ENCODE measurements at regions not wholly inside any gene's neighbourhood (a gene's known extent, or its start where the extent isn't known, plus 50 kb on each side); places are given as distances from the start of the nearest gene placed in this dataset.
"Not testable (repeated sequence)": the region's sequence is repeated elsewhere in the genome, so short reads cannot be mapped to it uniquely, and the experiment has no call there.

DNA sequence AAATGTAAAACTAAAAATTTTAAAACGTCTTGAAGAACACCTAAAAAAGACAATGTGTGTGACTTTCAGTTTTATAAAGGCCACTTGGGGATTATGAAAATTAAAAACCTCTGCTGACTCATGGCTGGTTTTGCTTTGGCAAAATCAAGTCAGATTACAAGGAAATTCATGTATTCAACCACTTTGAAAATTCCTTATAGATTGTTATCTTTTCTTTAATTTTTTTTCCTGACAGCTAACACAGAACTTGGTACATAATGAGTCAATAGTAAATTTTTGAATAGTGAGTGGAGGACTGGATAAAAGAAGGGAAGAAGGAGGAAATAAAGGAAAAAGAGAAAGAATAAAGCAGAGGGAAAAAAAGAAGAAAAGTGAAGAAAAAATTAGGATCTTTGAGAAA lies 1774.7 kb upstream of the ACO1 start:
- no peak for FAIRE-seq
- DNase-seq (ENCODE audit: insufficient read length, low spot score) = no peak

DNA sequence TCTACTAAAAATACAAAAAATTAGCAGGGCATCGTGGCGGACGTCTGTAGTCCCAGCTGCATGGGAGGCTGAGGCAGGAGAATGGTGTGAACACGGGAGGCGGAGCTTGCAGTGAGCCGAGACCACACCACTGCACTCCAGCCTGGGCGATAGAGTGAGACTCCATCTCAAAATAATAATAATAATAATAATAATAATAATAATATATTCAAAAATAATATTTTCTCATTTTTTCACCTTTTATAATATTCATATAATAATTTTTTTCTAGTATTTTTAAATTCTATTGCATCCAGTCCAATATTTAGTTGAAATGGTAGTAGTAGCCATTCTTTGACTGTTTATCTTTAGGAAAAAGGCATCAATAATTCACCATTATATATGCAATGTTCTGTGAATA lies 1767.7 kb upstream of the ACO1 start:
- DNase-seq (ENCODE audit: insufficient read length, low spot score); FAIRE-seq: not testable (repeated sequence)

DNA sequence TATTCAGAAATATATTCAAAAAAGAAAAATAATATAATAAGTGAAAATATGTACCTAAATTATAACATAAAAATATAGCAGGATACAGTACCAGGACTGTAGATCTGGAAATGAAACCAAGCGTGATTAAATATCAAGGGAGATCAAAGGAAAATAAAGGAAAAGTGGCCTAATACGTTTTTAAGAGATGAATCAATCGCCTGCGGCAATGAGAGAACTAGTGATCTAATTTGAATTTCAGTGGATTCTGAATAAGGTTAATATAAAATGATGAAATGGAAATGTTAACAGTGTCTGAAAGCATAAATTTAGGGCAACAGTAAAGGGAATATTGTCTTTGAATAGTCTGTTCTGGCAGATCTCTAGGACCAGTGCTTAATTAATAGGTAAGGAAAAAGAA lies 1761.9 kb upstream of the ACO1 start:
- no peak for DNase-seq (ENCODE audit: insufficient read length, low spot score)
- no peak for FAIRE-seq

DNA sequence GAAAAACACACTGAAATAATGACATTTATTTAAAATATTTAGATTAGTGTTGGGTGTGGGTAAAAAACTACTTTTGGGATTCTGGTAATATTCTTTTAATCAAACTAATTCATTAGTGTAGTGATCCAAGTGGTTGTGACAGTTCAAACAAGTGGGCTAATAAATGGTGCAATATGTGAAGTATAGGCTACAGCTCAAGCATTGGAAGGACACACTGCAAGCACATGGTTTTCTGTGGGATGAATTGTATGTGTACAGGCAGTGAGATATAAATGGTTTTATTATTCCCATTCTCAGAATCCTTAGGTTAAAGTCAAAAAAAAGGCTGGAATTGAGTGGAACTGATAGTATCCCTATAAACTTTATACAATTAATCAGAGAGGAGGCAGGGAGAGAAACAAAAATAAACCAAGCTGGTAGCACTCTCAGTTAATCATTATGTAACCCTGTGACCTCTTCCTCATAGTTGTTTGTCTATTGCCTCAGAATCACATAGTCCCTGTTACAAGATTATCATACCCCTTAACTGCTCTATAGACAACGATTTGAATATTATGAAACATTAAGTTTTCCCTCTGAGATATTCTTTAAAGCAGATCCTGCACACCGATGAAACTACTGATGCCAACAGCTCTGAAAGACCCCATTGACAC lies 1755.4 kb upstream of the ACO1 start:
- no peak for FAIRE-seq
- no peak for DNase-seq (ENCODE audit: insufficient read length, low spot score)

DNA sequence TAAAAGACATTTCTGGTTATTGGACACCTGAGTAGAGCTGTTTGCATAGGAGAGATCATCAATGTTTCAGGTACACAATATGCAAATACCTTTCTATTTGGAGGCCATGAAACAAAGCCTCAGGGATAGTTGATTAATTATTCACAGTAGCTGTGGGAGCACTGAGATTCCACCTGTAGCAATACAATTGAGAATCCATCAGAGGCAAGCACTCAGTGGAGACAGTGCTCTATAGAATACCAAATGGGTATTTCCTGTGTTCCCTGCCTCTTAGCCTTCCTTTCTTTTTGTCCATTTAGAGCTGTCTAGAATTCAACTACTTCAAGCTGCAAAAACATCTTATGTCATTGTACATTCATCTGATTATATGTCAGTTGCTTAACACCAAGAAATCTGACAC lies 1754.0 kb upstream of the ACO1 start:
- DNase-seq (ENCODE audit: insufficient read length, low spot score) (no peak), FAIRE-seq (no peak)

DNA sequence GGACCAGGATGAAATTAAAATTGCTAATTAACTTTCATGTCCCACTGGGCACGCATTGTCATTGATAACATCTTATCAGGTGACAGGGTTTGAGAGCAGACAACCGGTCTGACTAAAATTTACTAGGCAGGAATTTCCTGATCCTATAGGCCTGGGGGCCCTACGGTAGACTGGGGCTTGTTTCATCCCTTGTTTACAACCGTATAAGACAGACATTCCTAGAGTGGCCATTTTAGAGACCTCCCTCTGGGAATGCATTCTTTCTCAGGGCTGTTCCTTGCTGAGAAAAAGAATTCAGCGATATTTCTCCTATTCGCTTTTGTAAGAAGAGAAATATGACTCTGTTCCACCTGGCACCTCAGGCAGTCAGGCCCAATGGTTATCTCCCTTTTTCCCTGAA lies 1737.8 kb upstream of the ACO1 start:
- not testable (repeated sequence) for DNase-seq (ENCODE audit: insufficient read length, low spot score); FAIRE-seq

DNA sequence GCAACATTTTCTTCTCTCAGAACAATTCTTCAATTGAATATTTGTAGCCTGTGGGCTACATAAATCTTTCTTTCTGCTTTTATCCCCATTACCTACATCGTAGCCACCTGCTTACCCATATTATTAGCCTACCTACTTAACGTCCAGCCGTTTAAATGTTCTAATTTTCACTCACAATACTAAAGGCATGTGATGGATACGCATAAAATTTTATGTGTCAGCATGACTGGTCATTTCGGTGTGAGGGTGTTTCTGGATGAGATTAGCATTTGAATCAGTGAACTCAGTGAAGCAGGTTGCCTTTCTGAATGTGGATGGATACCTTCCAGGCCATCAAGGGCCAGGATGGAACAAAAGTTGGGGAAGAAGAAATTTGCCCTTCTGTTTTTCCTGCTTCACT lies 1722.5 kb upstream of the ACO1 start:
- FAIRE-seq = no peak
- DNase-seq (ENCODE audit: insufficient read length, low spot score) = no peak

DNA sequence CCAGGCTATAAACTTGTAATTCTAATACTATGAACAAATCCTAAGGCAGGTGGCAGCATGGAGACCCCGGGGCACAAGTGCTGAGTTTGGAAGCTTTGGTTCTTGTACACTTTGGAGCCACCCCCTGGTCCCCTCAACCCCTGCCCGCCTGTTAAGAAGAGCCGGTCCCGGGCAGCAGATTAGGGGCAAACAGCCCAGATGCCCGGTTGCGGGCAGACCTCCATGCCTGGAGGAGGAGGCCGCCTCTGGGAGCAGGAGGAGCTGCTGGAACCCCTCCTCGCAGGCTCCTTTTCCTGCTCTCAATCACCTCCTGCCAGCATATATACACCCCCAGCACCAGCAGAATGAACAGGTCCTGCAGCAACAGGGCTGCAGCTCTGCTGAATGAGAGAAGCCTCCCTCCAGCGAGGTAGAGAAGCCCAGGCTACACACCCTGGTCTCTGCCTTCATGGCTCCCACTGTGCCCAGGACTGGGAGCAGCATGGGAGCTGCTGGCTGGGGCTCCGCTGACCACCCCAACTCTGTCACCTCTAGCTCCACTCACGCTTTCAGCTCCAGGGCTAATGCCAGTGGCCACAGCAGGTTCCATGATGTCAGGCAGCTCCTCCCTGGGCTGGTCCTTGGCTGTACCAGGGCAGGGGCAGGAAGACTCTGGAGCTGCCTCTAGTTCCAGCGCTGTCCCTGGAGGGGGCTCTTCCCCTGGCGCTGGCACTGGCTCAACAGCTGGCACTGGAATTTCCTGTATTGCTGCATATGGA lies 1713.5 kb upstream of the ACO1 start:
- DNase-seq (ENCODE audit: insufficient read length, low spot score) (no peak), FAIRE-seq (no peak)

DNA sequence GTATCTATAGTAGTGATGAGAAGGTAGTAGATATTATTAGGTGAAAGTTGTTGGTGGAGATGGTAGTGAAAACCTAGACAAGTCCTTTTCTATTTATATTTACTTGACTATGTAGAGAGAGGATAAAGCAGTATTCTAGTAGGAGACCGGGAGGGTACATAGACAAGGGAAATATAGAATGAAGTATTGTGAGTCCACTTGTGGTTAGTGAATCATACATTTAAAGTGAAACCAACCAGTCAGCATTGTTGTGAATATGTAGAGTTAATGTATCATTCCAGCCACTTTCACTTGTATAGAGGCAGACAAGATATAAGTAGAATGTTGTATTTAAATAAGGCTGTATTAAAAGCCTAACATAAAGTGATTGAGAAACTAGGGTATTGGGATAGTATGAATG lies 1711.3 kb upstream of the ACO1 start:
- DNase-seq (ENCODE audit: insufficient read length, low spot score) (no peak), FAIRE-seq (no peak)

DNA sequence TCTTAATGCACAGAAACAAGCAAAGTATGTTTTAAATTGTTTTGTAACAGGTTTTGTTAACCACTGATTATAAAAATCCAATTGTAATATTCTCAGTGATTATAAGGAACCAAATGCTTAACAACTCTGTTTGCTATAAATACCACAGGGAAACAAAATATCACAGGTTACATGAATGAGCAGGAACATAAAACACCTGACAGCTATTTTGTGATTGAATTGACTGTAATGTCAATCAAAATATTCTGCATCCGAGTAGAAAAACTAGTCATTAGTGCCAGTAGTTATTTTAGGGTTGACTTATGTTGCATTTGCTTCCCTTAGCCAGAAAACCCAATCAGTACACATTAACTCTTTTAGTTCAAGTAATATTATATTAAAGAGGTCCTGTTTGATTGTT lies 1707.8 kb upstream of the ACO1 start:
- DNase-seq (ENCODE audit: insufficient read length, low spot score) = no peak
- no peak for FAIRE-seq

DNA sequence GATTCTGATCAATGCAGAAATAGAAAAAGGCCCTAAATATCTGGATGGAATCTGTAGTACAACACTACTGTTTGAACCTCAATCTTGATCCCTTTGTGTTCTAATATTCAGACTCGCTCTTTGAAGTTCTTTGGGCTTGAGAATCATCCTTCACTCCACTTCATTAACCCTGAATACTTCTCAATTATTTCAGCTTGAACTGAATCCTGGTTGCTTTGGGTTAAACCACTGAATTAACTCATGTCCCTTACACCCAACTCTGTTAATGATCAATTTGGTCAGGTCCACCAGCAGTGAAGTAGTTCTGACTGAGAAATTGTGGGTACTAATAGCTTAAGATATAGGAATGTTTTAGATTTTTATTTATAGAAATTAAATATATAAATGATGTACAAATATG lies 1707.2 kb upstream of the ACO1 start:
- no peak for DNase-seq (ENCODE audit: insufficient read length, low spot score)
- FAIRE-seq = no peak

DNA sequence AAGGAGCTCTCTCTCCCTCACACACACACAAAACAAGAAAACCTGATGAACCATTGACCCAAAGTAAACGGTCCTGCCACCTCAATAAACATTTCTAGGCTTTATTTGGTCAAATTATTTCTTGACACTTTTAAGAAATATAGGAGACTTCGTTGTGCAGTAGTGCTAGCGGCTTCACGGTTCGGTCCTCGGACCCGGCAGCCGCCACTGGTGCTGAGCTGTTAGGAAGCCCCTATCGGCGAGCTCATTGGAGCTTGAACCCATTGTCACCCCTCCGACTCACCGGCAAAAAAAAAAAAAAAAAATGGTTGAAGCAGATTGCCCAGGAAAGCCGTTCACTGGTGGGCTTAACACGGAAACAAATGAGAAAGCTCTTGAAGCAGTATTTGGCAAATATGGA lies 1695.6 kb upstream of the ACO1 start:
- no peak for FAIRE-seq
- DNase-seq (ENCODE audit: insufficient read length, low spot score) = no peak

DNA sequence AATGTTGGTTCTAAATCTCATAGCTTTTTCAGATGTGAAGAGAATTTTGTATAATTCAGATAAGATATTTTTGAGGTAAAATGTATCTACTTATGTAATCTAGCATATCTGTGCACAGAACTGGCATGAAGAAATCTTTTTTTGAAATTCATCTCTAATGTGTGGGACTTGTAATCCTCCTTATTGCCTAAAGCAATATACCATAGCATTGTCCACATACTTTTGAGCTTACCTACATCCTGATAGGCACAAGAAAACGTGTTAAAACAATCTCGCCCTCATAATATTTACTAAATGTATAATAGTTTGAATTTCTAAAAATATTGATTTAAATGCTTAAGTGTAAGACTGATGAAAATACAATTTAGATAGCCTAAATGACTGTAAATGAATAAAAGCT lies 1686.5 kb upstream of the ACO1 start:
- DNase-seq (ENCODE audit: insufficient read length, low spot score) (no peak), FAIRE-seq (no peak)

DNA sequence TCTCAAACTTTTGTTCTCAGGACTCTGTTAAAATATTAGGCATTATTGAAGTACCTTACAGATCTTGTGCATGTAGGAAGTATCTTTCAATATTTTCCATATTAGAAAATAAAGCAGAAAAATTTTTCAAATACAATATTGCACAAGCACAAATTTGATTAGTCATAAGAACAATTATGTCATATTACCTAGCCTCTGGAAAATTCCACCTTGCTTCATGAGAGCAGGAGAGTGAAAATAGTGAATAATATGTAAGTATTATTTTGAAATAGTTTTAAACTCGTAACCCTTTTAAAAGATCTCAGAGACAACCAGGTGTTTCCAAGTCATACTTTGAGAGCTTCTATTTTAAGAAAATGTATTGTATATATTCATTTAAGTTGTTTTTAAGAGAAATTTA lies 1672.9 kb upstream of the ACO1 start:
- no peak for FAIRE-seq
- DNase-seq (ENCODE audit: insufficient read length, low spot score) = no peak

DNA sequence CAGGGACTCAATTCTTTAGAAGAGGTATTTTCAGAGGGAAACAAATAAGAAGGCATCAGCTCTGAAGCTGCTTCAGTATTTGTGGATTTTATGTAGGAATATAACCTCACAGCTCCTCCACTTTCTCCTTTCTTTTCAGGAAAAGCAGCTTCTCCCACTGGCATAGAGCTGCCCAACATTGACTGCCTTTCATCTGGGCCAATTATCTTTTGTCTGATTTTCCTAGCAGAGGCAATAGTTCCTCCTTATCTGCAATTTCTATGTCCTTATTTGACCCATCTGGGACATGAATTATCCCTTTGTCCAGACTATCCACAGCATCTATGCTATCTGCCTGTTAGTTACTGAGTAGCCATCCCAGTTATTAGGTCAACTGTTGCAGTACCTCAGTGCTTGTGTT lies 1671.2 kb upstream of the ACO1 start:
- no peak for FAIRE-seq
- DNase-seq (ENCODE audit: insufficient read length, low spot score) = no peak

DNA sequence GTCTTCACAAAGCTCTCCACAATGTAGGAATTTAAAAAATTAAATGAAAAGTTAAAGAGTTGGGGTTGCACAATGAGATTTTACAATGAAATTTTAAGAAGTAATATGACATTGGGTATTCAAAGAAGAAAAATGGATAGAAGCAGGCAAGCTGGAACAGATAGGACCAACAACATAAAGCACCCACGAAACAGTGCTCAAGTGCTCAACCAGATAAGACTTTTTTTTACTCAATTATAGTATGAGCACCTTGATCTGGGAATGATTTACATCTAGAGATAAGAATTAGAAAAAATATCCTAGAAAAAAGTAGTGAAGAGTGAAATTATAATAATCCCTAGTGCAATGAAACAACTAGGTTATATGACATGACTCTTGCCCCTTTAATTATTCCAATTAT lies 1670.1 kb upstream of the ACO1 start:
- DNase-seq (ENCODE audit: insufficient read length, low spot score) (no peak), FAIRE-seq (no peak)

DNA sequence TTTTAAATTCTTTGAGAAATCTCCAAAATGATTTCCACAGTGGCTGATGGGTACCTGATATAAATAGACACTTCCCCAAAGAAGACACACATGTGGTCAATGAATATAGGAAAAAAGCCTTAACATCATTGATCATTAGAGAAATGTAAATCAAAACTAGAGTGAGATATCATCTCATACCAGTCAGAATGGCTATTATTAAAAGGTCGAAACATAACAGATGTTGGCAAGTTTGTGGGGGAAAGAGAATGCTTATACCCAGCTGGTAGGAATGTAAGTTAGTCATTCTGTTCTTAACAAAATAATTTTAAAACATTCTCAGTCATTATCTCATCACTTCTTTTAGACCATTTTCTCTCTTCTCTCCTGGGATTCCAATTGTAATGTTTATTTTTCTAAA lies 1666.0 kb upstream of the ACO1 start:
- FAIRE-seq (no peak), DNase-seq (ENCODE audit: insufficient read length, low spot score) (no peak)

DNA sequence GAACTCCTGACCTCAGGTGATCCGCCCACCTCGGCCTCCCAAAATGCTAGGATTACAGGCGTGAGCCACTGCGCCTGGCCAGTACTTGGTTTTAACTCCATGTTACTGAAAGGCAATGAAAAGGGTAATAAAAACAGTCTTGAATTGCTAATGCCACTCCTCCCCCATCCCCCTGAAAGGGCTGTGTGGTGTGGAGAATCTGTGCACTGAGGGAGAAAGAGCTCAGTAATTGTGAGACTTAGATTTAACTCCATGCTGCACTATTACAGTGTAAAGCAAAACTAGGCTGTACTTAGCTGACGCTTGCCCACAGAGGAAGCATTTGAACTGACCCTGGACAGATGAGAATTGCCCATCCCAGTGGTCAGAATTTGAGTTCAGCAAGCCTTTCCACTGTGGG lies 1662.4 kb upstream of the ACO1 start:
- DNase-seq (ENCODE audit: insufficient read length, low spot score) = no peak
- no peak for FAIRE-seq

DNA sequence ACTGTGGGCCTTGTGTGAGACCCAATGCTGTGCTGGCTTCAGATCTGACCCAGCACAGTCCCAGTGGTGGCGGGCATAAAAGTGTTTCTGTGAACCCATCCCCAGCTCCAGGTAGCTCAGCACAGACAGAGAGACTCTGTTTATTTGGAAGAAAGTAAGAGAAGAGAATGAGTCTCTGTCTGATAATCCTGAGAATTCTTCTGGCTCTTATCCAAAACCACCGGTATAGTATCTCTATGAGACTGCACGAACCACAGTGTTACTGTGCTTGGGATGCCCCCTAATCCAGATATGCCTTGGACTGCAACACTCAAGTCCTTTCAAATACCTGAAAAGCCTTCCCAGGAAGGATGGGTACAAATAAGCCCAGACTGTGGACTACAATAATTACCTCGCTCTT lies 1660.8 kb upstream of the ACO1 start:
- no peak for FAIRE-seq
- no peak for DNase-seq (ENCODE audit: insufficient read length, low spot score)

DNA sequence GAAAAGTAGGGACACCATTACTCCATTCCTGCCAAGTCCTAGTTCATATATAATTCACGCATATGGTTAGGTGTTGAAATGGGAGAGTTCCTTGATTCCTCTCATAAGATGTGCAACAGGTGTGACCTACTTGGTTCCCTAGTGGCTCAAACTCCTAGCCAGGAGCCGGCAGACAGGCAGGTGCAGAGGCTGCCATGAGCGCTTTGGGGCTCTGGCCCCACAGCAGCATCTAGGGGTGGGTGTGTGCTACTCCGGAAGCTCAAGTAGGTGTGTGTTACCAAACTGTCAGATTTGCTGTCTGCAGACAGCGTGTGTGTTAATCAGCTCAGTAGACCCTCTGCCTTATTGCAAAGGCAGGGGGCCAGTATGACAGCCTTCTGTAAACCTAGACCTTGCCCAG lies 1652.4 kb upstream of the ACO1 start:
- DNase-seq (ENCODE audit: insufficient read length, low spot score) = no peak

DNA sequence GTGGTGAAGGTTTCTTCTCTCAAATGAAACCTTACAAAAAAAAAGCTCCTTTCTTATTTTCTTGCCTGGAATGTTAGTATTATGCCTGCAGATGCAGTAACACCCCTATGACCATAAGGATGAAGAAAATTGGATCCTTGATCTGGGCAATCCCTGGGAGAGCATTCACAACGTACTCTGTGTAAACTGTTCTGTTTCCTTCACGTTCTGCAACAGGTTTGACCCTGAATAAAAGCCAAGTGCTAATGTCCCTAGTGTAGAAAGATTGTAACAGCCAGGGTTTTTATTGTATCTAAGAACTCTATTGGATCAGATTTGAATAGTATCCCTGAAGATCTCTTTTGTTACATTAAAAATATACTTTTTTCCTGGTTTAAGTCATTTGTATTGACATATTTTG lies 1639.6 kb upstream of the ACO1 start:
- FAIRE-seq = no peak
- no peak for DNase-seq (ENCODE audit: insufficient read length, low spot score)

More for the DNA sequence above, 1652.4 kb upstream of the ACO1 start:
- FAIRE-seq = no peak

DNA sequence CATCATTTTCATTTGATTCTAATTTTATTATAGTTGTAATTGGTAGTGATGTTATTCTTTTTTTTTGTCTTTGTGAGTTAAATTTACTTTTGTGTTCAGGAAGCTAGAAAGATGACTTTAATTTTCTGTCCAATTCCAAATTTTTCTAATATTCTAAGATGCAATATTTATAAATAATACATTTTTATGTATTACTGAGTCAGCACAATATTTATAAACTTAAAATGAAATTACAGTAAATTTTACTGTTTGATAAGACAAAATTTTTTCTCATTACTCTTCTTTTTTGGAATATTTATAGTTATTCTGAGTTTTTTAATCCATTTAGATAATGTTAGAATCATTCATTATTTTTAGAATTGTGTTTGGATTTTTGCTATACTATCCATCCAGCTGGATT lies 1637.9 kb upstream of the ACO1 start:
- DNase-seq (ENCODE audit: insufficient read length, low spot score) (no peak), FAIRE-seq (no peak)

DNA sequence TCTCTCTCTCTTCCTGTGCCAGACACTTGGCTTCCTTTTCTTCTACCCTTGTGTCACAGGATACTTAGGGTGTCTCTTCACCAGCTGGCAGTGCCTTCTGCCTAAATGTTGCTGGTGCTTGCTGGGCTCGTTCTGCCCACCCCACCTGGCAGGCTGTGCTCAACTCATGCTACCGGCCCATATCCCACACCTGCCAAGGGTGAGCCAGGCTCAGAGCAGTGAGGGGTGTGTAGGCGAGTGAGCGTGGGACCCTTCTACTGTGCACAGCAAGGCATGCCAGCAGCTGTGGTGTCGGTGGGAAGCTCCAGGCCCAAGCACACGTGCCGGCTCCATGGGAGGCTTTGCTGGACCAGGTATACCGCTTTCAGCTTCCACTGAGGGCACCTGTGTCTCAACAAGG lies 1626.7 kb upstream of the ACO1 start:
- DNase-seq (ENCODE audit: insufficient read length, low spot score) = no peak
- FAIRE-seq = no peak
